Activated CD4-positive, CD25-positive, alpha-beta regulatory T cell treated with anti-CD3 and anti-CD28 coated beads, Interleukin-2, amount 50 U/mL, for 16 hours (primary cell): ENCODE measurements at regions not wholly inside any gene's neighbourhood (a gene's known extent, or its start where the extent isn't known, plus 50 kb on each side); places are given as distances from the start of the nearest gene placed in this dataset.
"Not testable (repeated sequence)": the region's sequence is repeated elsewhere in the genome, so short reads cannot be mapped to it uniquely, and the experiment has no call there.

Experiments
- DNase-seq: peaks from one replicate; pipeline ENCODE4 v3.0.0-alpha.2; 2020; ENCODE audit warnings: low read depth, low spot score

- not testable (repeated sequence) for DNase-seq
Observed at GRCh38 chr10:45117940-45118339, 117.2 kb downstream of the ZNF22 start.

GRCh38 chr10:45118929-45119328 is 118.2 kb downstream of the ZNF22 start:
- DNase-seq: no peak

- DNase-seq: not testable (repeated sequence)
Observed at GRCh38 chr10:45122180-45122860, 121.6 kb downstream of the ZNF22 start.

GRCh38 chr10:45135443-45136198 is 134.9 kb downstream of the ZNF22 start:
- no peak for DNase-seq

GRCh38 chr10:45136256-45136655 is 135.5 kb downstream of the ZNF22 start:
- no peak for DNase-seq

- no peak for DNase-seq
Observed at GRCh38 chr10:45144326-45145070, 143.8 kb downstream of the ZNF22 start.

GRCh38 chr10:45145143-45145542 is 144.4 kb downstream of the ZNF22 start:
- not testable (repeated sequence) for DNase-seq

GRCh38 chr10:45147000-45147399 is 146.3 kb downstream of the ZNF22 start:
- no peak for DNase-seq

- no peak for DNase-seq
Observed at GRCh38 chr10:45150997-45151396, 150.3 kb downstream of the ZNF22 start.

GRCh38 chr10:45151467-45152214 is 150.9 kb downstream of the ZNF22 start:
- no peak for DNase-seq

GRCh38 chr10:45152726-45153125 is 152.0 kb downstream of the ZNF22 start:
- no peak for DNase-seq

GRCh38 chr10:45154502-45154901 is 153.8 kb downstream of the ZNF22 start:
- no peak for DNase-seq

GRCh38 chr10:45155784-45156183 is 155.1 kb downstream of the ZNF22 start:
- no peak for DNase-seq

- DNase-seq: no peak
Observed at GRCh38 chr10:45160271-45160670, 155.1 kb downstream of the OR13A1 start.

GRCh38 chr10:45163315-45163975 is 152.0 kb downstream of the OR13A1 start:
- no peak for DNase-seq

- DNase-seq: not testable (repeated sequence)
Observed at GRCh38 chr10:45175520-45176118, 139.8 kb downstream of the OR13A1 start.

- no peak for DNase-seq
Observed at GRCh38 chr10:45179691-45180090, 135.7 kb downstream of the OR13A1 start.

GRCh38 chr10:45180507-45180906 is 134.9 kb downstream of the OR13A1 start:
- no peak for DNase-seq

GRCh38 chr10:45180946-45181875 is 134.2 kb downstream of the OR13A1 start:
- no peak for DNase-seq

GRCh38 chr10:45183174-45183573 is 132.2 kb downstream of the OR13A1 start:
- DNase-seq: no peak
